ENCODE measurements at regions not wholly inside any gene's neighbourhood (a gene's known extent, or its start where the extent isn't known, plus 50 kb on each side); places are given as distances from the start of the nearest gene placed in this dataset.

DNA sequence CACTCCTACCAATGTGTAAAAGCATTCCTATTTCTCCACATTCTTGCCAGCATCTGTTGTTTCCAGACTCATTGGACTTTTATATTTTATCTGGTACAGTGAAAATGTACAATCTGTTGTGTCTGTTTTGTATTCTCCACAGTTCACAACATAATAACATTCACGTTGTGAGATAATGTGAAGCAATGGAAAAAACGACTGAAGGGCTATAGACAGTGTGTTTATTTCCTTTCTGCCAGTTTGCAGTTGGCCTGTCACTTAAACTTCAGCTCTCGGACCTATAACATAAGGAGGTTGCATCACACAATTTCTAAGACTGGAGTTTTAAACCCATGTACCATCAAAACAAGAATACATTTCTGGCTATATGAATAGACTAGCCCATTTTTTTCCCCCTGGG, 965.5 kb upstream of the ATXN8OS start:
- H3K9me3 ChIP-seq (ENCODE audit: control insufficient read depth, insufficient read depth, low read length) = no peaks in the 10 kb centered on the region
- intact Hi-C loops (cut with micrococcal nuclease) = no loop called here
- H3K27me3 Mint-ChIP-seq (ENCODE audit: low read depth in 2 of 2) = no peaks in the 10 kb centered on the region
- H3K4me3 ChIP-seq (ENCODE audit: low read length) = no peak overlapping the region
- no peak for ATAC-seq
- H3K9me3 Mint-ChIP-seq = peaks cover 12 to 20% of the 10 kb centered on the region in 2 donors
- no peak for TF ChIP-seq CTCF (IDR thresholded peaks at IDR 0.05)
- no peak overlapping the region for H3K27ac ChIP-seq (ENCODE audit: low read length)
- peaks cover 8% of the 10 kb centered on the region for H3K36me3 Mint-ChIP-seq
- no peaks in the 10 kb centered on the region for H3K36me3 ChIP-seq (ENCODE audit: control insufficient read depth, insufficient read depth, low read length)
- no peak overlapping the region for H3K27ac Mint-ChIP-seq
- H3K27me3 ChIP-seq (ENCODE audit: control insufficient read depth, insufficient read depth, low read length) = no peaks in the 10 kb centered on the region
- H3K4me1 Mint-ChIP-seq = no peaks in the 10 kb centered on the region
- no peaks in the 10 kb centered on the region for H3K4me1 ChIP-seq (ENCODE audit: control insufficient read depth, insufficient read depth, low read length)
- no peak for DNase-seq
- no peak overlapping the region for H3K4me3 Mint-ChIP-seq
- WGBS (ENCODE audit: insufficient coverage) = 62% methylated on average over 3 of the region's 3 CpGs

DNA sequence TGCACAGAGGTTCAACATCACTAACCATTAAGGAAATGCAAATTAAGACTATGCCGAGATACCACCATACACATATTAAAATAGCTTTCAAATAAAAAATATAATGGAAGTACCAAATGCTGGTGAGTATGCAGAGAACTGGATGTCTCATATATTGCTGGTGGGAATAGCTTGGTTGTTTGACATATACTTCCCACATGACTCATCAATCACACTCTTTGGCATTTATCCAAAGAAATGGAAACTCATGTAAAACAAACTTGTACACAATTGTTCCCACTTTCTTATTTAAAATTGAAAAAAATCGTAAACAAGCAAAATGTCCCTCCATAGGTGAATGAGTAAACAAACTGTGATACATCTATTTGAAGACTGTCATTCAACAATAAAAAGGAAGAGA, 982.6 kb upstream of the ATXN8OS start:
- H3K4me3 ChIP-seq (ENCODE audit: low read length) = no peak overlapping the region
- Mint-ChIP-seq H3K27ac (no peak overlapping the region), H3K4me3 (no peak overlapping the region), H3K27me3 (ENCODE audit: low read depth in 2 of 2) (no peaks in the 10 kb centered on the region), H3K36me3 (no peaks in the 10 kb centered on the region), H3K9me3 (peaks cover 23 to 40% of the 10 kb centered on the region in 2 donors), H3K4me1 (no peaks in the 10 kb centered on the region)
- H3K27ac ChIP-seq (ENCODE audit: low read length) = no peak overlapping the region
- peaks cover 2% of the 10 kb centered on the region for H3K9me3 ChIP-seq (ENCODE audit: control insufficient read depth, insufficient read depth, low read length)
- H3K36me3 ChIP-seq (ENCODE audit: control insufficient read depth, insufficient read depth, low read length) = no peaks in the 10 kb centered on the region
- ATAC-seq (no peak), DNase-seq (no peak)
- TF ChIP-seq CTCF (IDR thresholded peaks at IDR 0.05) = no peak
- H3K27me3 ChIP-seq (ENCODE audit: control insufficient read depth, insufficient read depth, low read length) = no peaks in the 10 kb centered on the region
- WGBS (ENCODE audit: insufficient coverage) = no CpG with 5 or more reads among the region's 2 CpGs
- H3K4me1 ChIP-seq (ENCODE audit: control insufficient read depth, insufficient read depth, low read length) = no peaks in the 10 kb centered on the region
- intact Hi-C loops (cut with micrococcal nuclease) = no loop called here

DNA sequence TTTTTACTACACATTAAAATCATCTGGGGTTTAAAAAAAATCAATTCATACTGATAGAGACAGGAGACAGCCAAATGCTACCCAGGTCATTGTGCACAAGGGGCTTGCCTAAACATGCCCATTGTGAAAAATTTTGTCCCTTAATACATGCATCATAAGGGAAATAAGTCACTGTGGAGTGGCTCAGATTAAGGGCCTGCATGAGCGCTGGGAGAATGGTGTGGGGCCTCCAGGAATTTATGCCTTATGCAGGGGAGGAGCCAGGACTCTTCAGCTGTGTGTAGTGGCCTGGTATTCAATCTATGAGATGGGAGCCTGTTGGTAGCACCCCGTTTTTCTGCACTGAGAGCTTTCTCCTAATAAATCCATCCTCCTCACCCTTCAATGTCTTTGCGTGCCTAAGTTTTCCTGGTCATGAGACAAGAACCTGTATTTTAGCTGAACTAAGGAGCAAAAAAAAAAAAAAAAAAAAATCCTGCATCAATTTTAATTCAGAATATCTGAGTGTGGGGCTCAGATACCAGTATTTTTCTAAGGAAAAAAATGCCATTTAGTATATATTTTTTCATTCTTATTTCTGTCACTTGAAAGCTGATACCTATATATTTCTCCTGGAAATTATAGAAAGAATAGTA, 997.6 kb upstream of the ATXN8OS start:
- peaks cover 17% of the 10 kb centered on the region for H3K9me3 ChIP-seq (ENCODE audit: control insufficient read depth, insufficient read depth, low read length)
- no peaks in the 10 kb centered on the region for H3K27me3 ChIP-seq (ENCODE audit: control insufficient read depth, insufficient read depth, low read length)
- ATAC-seq (no peak), DNase-seq (no peak)
- no peaks in the 10 kb centered on the region for H3K36me3 ChIP-seq (ENCODE audit: control insufficient read depth, insufficient read depth, low read length)
- Mint-ChIP-seq H3K4me3 (no peak overlapping the region), H3K27ac (no peak overlapping the region), H3K36me3 (peaks cover 15% of the 10 kb centered on the region), H3K9me3 (peaks cover 9 to 13% of the 10 kb centered on the region in 2 donors), H3K4me1 (no peaks in the 10 kb centered on the region), H3K27me3 (ENCODE audit: low read depth in 2 of 2) (no peaks in the 10 kb centered on the region)
- no peak overlapping the region for H3K4me3 ChIP-seq (ENCODE audit: low read length)
- no peak for TF ChIP-seq CTCF (IDR thresholded peaks at IDR 0.05)
- no peak overlapping the region for H3K27ac ChIP-seq (ENCODE audit: low read length)
- WGBS (ENCODE audit: insufficient coverage) = 84% methylated on average over 2 of the region's 3 CpGs
- intact Hi-C loops (cut with micrococcal nuclease) = no loop called here
- H3K4me1 ChIP-seq (ENCODE audit: control insufficient read depth, insufficient read depth, low read length) = no peaks in the 10 kb centered on the region

DNA sequence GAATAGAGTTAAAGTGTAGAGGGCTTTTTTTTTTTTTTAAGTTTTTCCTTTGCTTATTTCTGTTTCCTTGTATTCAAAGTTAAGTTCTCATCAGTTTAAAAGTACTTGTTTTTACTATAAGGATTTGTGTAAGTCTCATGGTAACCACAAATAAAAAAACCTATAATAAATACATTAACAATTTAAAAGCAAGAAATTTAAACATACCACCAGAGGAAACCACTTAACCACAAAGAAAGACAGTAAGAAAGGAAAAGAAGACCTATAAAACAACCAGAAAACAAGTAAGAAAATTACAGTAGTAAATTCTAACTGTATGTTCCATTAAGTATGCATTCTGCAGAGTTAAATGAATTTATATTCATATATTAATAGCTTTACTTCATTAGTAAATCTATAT, 999.1 kb upstream of the ATXN8OS start:
- Histone ChIP-seq H3K9me3 (ENCODE audit: control insufficient read depth, insufficient read depth, low read length) (peaks cover 17% of the 10 kb centered on the region), H3K27me3 (ENCODE audit: control insufficient read depth, insufficient read depth, low read length) (no peaks in the 10 kb centered on the region), H3K36me3 (ENCODE audit: control insufficient read depth, insufficient read depth, low read length) (no peaks in the 10 kb centered on the region), H3K4me3 (ENCODE audit: low read length) (no peak overlapping the region), H3K4me1 (ENCODE audit: control insufficient read depth, insufficient read depth, low read length) (no peaks in the 10 kb centered on the region), H3K27ac (ENCODE audit: low read length) (no peak overlapping the region)
- H3K27ac Mint-ChIP-seq = no peak overlapping the region
- H3K9me3 Mint-ChIP-seq = peaks cover 7 to 16% of the 10 kb centered on the region in 2 donors
- H3K36me3 Mint-ChIP-seq = peaks cover 15% of the 10 kb centered on the region
- H3K27me3 Mint-ChIP-seq (ENCODE audit: low read depth in 2 of 2) = no peaks in the 10 kb centered on the region
- DNase-seq (no peak), ATAC-seq (no peak)
- H3K4me3 Mint-ChIP-seq = no peak overlapping the region
- no peak for TF ChIP-seq CTCF (IDR thresholded peaks at IDR 0.05)
- H3K4me1 Mint-ChIP-seq = no peaks in the 10 kb centered on the region
- intact Hi-C loops (cut with micrococcal nuclease) = no loop called here

Data from natural killer cell (primary cell).